Upper lobe of left lung (tissue), 4 donors: ENCODE measurements at regions not wholly inside any gene's neighbourhood (a gene's known extent, or its start where the extent isn't known, plus 50 kb on each side); places are given as distances from the start of the nearest gene placed in this dataset.

ENCODE experiments used
- CTCF ChIP-seq, 6 experiments: fragments of 450-650 bp in 4 of 6; fragments of 200-600 bp in 2 of 6; sonication (generic) in 2 of 6; IDR thresholded peaks; one replicate each; pipeline ENCODE4 v1.5.1; 2016 to 2019; ENCODE audit warnings: antibody characterized with exemption in 6 of 6
- EP300 ChIP-seq, 4 donors: sonication (generic); formaldehyde crosslinking; IDR thresholded peaks; one replicate each; pipeline ENCODE4 v1.5.1; 2017; ENCODE audit warnings: antibody characterized with exemption in 4 of 4, control low read depth in 2 of 4
- POLR2A ChIP-seq, 4 donors: fragments of 450-650 bp; IDR thresholded peaks; one replicate each; pipeline ENCODE4 v1.5.1; 2016 to 2017; ENCODE audit warnings: antibody characterized with exemption in 4 of 4, mild to moderate bottlenecking in 2 of 4
- POLR2AphosphoS5 ChIP-seq, 2 donors: sonication (generic); formaldehyde crosslinking; IDR thresholded peaks; one replicate each; pipeline ENCODE4 v1.5.1; 2017; ENCODE audit warnings: antibody characterized with exemption in 2 of 2

- TF ChIP-seq CTCF (IDR thresholded peaks at IDR 0.05): no peak
- no peak for TF ChIP-seq POLR2A (IDR thresholded peaks at IDR 0.05)
- no peak for TF ChIP-seq EP300 (IDR thresholded peaks at IDR 0.05)
- TF ChIP-seq POLR2AphosphoS5 (IDR thresholded peaks at IDR 0.05): no peak
Measured at GRCh38 chr10:117818721-117819120, 228.0 kb downstream of the RAB11FIP2 start.
